ENCODE measurements at regions not wholly inside any gene's neighbourhood (a gene's known extent, or its start where the extent isn't known, plus 50 kb on each side); places are given as distances from the start of the nearest gene placed in this dataset.

DNA sequence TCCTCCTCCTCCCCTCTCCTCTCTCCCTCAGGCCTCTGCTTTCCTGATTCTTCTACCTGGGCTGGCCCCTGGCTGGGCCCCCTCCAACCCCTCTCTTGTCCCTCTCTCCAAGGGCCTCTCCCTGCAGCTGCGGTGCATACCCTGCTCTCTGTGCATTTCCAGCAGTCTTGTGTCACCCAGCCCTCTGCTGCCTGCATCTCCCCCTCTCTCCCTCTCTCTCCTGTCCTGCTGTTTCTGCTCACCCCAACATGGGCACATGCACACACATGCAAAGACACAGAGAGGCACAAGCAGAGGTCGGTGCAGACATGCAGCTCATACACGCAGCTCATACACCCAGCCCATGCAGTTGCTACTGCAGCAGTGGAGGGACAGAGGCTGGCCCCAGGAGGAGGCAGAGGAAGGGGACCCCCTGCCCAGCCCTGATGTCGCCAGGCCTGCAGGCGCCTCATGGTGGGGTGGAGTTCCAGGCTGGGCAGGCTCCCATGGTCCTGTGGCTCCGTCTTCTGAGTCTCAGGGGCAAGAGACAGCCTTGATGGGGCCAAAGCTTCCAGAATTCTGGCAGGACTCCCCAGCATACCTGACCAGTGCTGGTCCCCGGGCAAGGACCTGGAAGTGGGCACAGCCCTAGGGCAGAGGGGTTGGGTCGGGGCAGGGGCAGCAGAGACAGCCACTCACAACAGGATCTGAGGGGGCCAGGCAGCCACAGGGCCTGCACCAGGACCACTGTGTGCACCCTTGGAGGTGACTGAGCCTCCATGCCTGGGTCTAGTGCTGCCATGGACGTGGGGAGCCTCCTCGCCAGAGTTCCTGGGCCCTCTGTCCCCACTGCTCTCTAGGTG, 216.9 kb downstream of the C9orf50 start:
- TF ChIP-seq, protein P1, sequence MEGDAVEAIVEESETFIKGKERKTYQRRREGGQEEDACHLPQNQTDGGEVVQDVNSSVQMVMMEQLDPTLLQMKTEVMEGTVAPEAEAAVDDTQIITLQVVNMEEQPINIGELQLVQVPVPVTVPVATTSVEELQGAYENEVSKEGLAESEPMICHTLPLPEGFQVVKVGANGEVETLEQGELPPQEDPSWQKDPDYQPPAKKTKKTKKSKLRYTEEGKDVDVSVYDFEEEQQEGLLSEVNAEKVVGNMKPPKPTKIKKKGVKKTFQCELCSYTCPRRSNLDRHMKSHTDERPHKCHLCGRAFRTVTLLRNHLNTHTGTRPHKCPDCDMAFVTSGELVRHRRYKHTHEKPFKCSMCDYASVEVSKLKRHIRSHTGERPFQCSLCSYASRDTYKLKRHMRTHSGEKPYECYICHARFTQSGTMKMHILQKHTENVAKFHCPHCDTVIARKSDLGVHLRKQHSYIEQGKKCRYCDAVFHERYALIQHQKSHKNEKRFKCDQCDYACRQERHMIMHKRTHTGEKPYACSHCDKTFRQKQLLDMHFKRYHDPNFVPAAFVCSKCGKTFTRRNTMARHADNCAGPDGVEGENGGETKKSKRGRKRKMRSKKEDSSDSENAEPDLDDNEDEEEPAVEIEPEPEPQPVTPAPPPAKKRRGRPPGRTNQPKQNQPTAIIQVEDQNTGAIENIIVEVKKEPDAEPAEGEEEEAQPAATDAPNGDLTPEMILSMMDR (conservative IDR thresholded peaks at IDR 0.05 in 1 of 2, IDR thresholded peaks at IDR 0.05 in 1 of 2; ENCODE audit: low read depth in 1 of 2, low read length in 2 of 2), result no peak
- no peak for TF ChIP-seq EZH2 (IDR thresholded peaks at IDR 0.05; ENCODE audit: low read length, missing control alignments)

Data from fibroblast of lung (primary cell).